GM12878 (cell line): ENCODE measurements at regions not wholly inside any gene's neighbourhood (a gene's known extent, or its start where the extent isn't known, plus 50 kb on each side); places are given as distances from the start of the nearest gene placed in this dataset.

Experiments used
- ATAC-seq: fragments of 200-7000 bp; cut with Tn5 transposase; 3 replicates; pipeline ENCODE4 v1.9.1; 2020; ENCODE audit warnings: mild to moderate bottlenecking, moderate library complexity
- BruUV-seq: library from RNA; stranded (reverse); fragments of 400-500 nt; replicated peaks from 2 replicates; lab custom pipeline; 2021; lab: Mats Ljungman, UMichigan
- CTCF ChIA-PET: fragments of 300-600 bp; sonication (Branson Sonifier 250); formaldehyde crosslinking; extraction: SDS; loops from one replicate; lab custom pipeline; 2021; ENCODE audit warnings: inconsistent platforms; lab: Yijun Ruan, JAX
- POLR2A ChIA-PET: fragments of 350-600 bp; formaldehyde crosslinking; extraction: SDS; loops from one replicate; lab custom pipeline; 2021; ENCODE audit warnings: inconsistent platforms; lab: Charles Lee
- RAD21 ChIA-PET: fragments of 300-600 bp; sonication (Branson Sonifier 250); formaldehyde crosslinking; loops from one replicate; lab custom pipeline; 2023; ENCODE audit warnings: antibody characterized with exemption; ENCODE audit not compliant: unreplicated experiment; lab: Charles Lee
- SMC1A ChIA-PET: fragments of 300-600 bp; sonication (Branson Sonifier 250); formaldehyde crosslinking; loops from one replicate; lab custom pipeline; 2023; ENCODE audit not compliant: unreplicated experiment, uncharacterized antibody; lab: Charles Lee
- DNase-seq: peaks from one replicate; pipeline ENCODE4 v3.0.0-alpha.2; 2011; ENCODE audit warnings: low read depth, low spot score
- FAIRE-seq: peaks from 3 replicates; lab custom pipeline; 2011; peaks lifted over from hg19 to GRCh38; lab: Jason Lieb, UNC
- H2AFZ ChIP-seq: 2 replicates; pipeline ENCODE4 v1.6.0; 2011; ENCODE audit warnings: low read depth, low read length, control low read depth; ENCODE audit not compliant: control insufficient read depth
- H3K27ac ChIP-seq: 2 replicates; pipeline ENCODE4 v1.5.1; 2011; ENCODE audit warnings: control low read depth; ENCODE audit not compliant: control insufficient read depth, insufficient read depth
- H3K27me3 ChIP-seq, 2 experiments: replicated peaks in 1 of 2; 2 replicates each; pipeline versions ENCODE4 v1.6.0 to v1.6.1; 2011; ENCODE audit warnings: low read length in 1 of 2; ENCODE audit not compliant: control insufficient read depth in 2 of 2, insufficient read depth in 2 of 2
- H3K36me3 ChIP-seq, 2 experiments: 2 replicates each; pipeline ENCODE4 v1.5.1; 2011; ENCODE audit warnings: low read length in 1 of 2; ENCODE audit not compliant: control insufficient read depth in 2 of 2, insufficient read depth in 2 of 2
- H3K4me1 ChIP-seq: 2 replicates; pipeline ENCODE4 v1.6.1; 2011; ENCODE audit warnings: mild to moderate bottlenecking, low read length, moderate library complexity, mixed read lengths; ENCODE audit not compliant: control insufficient read depth, insufficient read depth
- H3K4me2 ChIP-seq: 2 replicates; pipeline ENCODE4 v1.6.0; 2011; ENCODE audit warnings: control low read depth; ENCODE audit not compliant: control insufficient read depth, insufficient read depth
- H3K4me3 ChIP-seq: fragments of 200-600 bp; sonication (generic); 2 replicates; pipeline ENCODE4 v1.5.1; 2016
- H3K79me2 ChIP-seq: 2 replicates; pipeline ENCODE4 v1.6.0; 2011; ENCODE audit warnings: low read length; ENCODE audit not compliant: control insufficient read depth, insufficient read depth
- H3K9ac ChIP-seq: 2 replicates; pipeline ENCODE4 v1.8.0; 2011; ENCODE audit warnings: low read length, control low read depth, mixed read lengths; ENCODE audit not compliant: control insufficient read depth, insufficient read depth
- H3K9me3 ChIP-seq: replicated peaks from 3 replicates; pipeline ENCODE4 v1.5.1; 2011; ENCODE audit warnings: mild to moderate bottlenecking, low read length; ENCODE audit not compliant: control insufficient read depth, insufficient read depth
- H4K20me1 ChIP-seq: 2 replicates; pipeline ENCODE4 v1.6.0; 2011; ENCODE audit not compliant: control insufficient read depth, insufficient read depth
- BCL11A ChIP-seq: IDR thresholded peaks from 2 replicates; pipeline ENCODE4 v1.6.1; 2011; ENCODE audit warnings: low read depth, low read length
- CHD2 ChIP-seq: IDR thresholded peaks from 2 replicates; pipeline ENCODE4 v1.6.1; 2011; ENCODE audit warnings: low read depth, low read length, improper control_type of control experiment, borderline replicate concordance
- CREB1 ChIP-seq: IDR thresholded peaks from 2 replicates; pipeline ENCODE4 v1.6.1; 2012; ENCODE audit warnings: low read depth, mild to moderate bottlenecking, inconsistent platforms
- DPF2 ChIP-seq: fragments of 450-650 bp; IDR thresholded peaks from 2 replicates; pipeline ENCODE4 v1.6.1; 2017; ENCODE audit warnings: mild to moderate bottlenecking
- EED ChIP-seq: sonication (generic); IDR thresholded peaks from 2 replicates; pipeline ENCODE4 v1.6.1; 2016; ENCODE audit warnings: antibody characterized with exemption, low read depth
- ETV6 ChIP-seq, 2 experiments: fragments of 450-650 bp in 1 of 2; IDR thresholded peaks in 1 of 2; conservative IDR thresholded peaks in 1 of 2; 2 replicates each; pipeline ENCODE4 v1.6.1; 2014; ENCODE audit warnings: antibody characterized with exemption in 1 of 2, borderline replicate concordance in 1 of 2, low read depth in 1 of 2, mild to moderate bottlenecking in 1 of 2, moderate library complexity in 1 of 2
- FOXK2 ChIP-seq: fragments of 450-650 bp; IDR thresholded peaks from 2 replicates; pipeline ENCODE4 v1.6.1; 2017; ENCODE audit warnings: mild to moderate bottlenecking, moderate library complexity
- KAT2A ChIP-seq: conservative IDR thresholded peaks from 2 replicates; pipeline ENCODE4 v1.6.1; 2011; ENCODE audit warnings: low read depth, low read length; ENCODE audit not compliant: control insufficient read depth
- KLF5 ChIP-seq: fragments of 450-650 bp; IDR thresholded peaks from 2 replicates; pipeline ENCODE4 v1.6.1; 2014; ENCODE audit warnings: mild to moderate bottlenecking; ENCODE audit not compliant: partially characterized antibody
- NBN ChIP-seq: fragments of 450-650 bp; IDR thresholded peaks from 2 replicates; pipeline ENCODE4 v1.6.1; 2016
- NR2C2 ChIP-seq: IDR thresholded peaks from 2 replicates; pipeline ENCODE4 v1.6.1; 2011; ENCODE audit warnings: borderline replicate concordance, low read depth; ENCODE audit not compliant: control insufficient read depth, insufficient read length
- PAX5 ChIP-seq: IDR thresholded peaks from 2 replicates; pipeline ENCODE4 v1.6.1; 2011; ENCODE audit warnings: low read depth, low read length, borderline replicate concordance
- SIX5 ChIP-seq: IDR thresholded peaks from 2 replicates; pipeline ENCODE4 v1.6.1; 2011; ENCODE audit warnings: mild to moderate bottlenecking, low read depth, low read length, moderate library complexity; ENCODE audit not compliant: severe bottlenecking
- SMAD1 ChIP-seq: fragments of 450-650 bp; IDR thresholded peaks from 2 replicates; pipeline ENCODE4 v1.6.1; 2018; ENCODE audit warnings: mild to moderate bottlenecking, low read depth; ENCODE audit not compliant: partially characterized antibody
- WGBS: methylation state at CpG from one replicate; pipeline ENCODE4 v1.1.6; 2016; ENCODE audit warnings: low lambda C conversion rate; ENCODE audit not compliant: insufficient replicate concordance, insufficient coverage; ENCODE audit errors: missing lambda C conversion rate; 5-methylcytosine and 5-hydroxymethylcytosine counted together
- in situ Hi-C: fragments of 300-500 bp; cut with MboI; formaldehyde crosslinking; loops from 9 replicates; pipeline ENCODE4 v1.14.3; 2018; ENCODE audit warnings: mixed read lengths
- intact Hi-C: fragments of 100-400 bp; cut with micrococcal nuclease; formaldehyde crosslinking; loops from one replicate; pipeline ENCODE4 v1.14.2; 2022; ENCODE audit not compliant: unreplicated experiment
- TF ChIP-seq, protein P1 (sequence below): IDR thresholded peaks from 2 replicates; pipeline ENCODE4 v1.6.1; 2011; ENCODE audit warnings: mild to moderate bottlenecking, low read depth, low read length, moderate library complexity; ENCODE audit not compliant: insufficient replicate concordance
- TF ChIP-seq, protein P2 (sequence below): fragments of 150-350 bp; IDR thresholded peaks from 2 replicates; pipeline ENCODE4 v1.6.1; 2016; ENCODE audit warnings: low read depth, low read length
- TF ChIP-seq, protein P3 (sequence below): fragments of 450-650 bp; formaldehyde crosslinking; IDR thresholded peaks from 2 replicates; pipeline ENCODE4 v1.5.0; 2022; ENCODE audit warnings: mild to moderate bottlenecking, missing genetic modification characterization

DNA sequence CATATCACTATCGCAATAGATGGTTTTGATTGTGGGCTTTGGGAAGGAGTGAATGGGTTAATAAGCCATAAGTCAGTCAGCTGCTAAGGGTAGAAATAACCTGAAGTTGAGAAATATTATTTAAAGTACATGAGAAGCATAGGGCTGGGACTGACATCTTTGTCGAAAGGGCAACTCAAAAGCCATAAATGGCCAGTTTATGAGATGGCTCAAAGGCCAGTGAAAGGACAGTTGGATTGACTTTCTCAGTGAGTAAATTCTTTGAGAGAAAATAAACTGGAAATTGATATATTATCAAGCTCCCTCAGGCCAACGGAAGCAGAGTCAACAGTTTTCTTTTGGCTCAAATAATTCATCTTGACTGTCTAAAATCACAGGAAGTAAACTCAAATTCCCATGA lies 419.8 kb downstream of the NSUN3 start:
- no peaks in the 10 kb centered on the region for H3K79me2 ChIP-seq
- no peaks in the 10 kb centered on the region for H3K36me3 ChIP-seq
- H2AFZ ChIP-seq: no peak overlapping the region
- in situ Hi-C loops: no loop called here
- intact Hi-C loops: no loop called here
- CTCF ChIA-PET: no interaction called here
- H3K4me1 ChIP-seq: no peaks in the 10 kb centered on the region
- ATAC-seq: no peak
- POLR2A ChIA-PET: no interaction called here
- RAD21 ChIA-PET: no interaction called here
- H4K20me1 ChIP-seq: no peaks in the 10 kb centered on the region
- BruUV-seq: no TSS peak
- H3K27me3 ChIP-seq: no peaks in the 10 kb centered on the region
- SMC1A ChIA-PET: no interaction called here
- no peak for FAIRE-seq
- H3K9me3 ChIP-seq: no peaks in the 10 kb centered on the region
- H3K9ac ChIP-seq: no peak overlapping the region
- H3K27ac ChIP-seq: no peak overlapping the region
- no peak for DNase-seq
- no peak overlapping the region for H3K4me3 ChIP-seq
- no peak overlapping the region for H3K4me2 ChIP-seq
- 38% methylated on average over 3 of the region's 3 CpGs for WGBS
- TF ChIP-seq, protein P1, sequence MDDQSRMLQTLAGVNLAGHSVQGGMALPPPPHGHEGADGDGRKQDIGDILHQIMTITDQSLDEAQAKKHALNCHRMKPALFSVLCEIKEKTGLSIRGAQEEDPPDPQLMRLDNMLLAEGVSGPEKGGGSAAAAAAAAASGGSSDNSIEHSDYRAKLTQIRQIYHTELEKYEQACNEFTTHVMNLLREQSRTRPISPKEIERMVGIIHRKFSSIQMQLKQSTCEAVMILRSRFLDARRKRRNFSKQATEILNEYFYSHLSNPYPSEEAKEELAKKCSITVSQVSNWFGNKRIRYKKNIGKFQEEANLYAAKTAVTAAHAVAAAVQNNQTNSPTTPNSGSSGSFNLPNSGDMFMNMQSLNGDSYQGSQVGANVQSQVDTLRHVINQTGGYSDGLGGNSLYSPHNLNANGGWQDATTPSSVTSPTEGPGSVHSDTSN: no peak
- TF ChIP-seq, protein P2, sequence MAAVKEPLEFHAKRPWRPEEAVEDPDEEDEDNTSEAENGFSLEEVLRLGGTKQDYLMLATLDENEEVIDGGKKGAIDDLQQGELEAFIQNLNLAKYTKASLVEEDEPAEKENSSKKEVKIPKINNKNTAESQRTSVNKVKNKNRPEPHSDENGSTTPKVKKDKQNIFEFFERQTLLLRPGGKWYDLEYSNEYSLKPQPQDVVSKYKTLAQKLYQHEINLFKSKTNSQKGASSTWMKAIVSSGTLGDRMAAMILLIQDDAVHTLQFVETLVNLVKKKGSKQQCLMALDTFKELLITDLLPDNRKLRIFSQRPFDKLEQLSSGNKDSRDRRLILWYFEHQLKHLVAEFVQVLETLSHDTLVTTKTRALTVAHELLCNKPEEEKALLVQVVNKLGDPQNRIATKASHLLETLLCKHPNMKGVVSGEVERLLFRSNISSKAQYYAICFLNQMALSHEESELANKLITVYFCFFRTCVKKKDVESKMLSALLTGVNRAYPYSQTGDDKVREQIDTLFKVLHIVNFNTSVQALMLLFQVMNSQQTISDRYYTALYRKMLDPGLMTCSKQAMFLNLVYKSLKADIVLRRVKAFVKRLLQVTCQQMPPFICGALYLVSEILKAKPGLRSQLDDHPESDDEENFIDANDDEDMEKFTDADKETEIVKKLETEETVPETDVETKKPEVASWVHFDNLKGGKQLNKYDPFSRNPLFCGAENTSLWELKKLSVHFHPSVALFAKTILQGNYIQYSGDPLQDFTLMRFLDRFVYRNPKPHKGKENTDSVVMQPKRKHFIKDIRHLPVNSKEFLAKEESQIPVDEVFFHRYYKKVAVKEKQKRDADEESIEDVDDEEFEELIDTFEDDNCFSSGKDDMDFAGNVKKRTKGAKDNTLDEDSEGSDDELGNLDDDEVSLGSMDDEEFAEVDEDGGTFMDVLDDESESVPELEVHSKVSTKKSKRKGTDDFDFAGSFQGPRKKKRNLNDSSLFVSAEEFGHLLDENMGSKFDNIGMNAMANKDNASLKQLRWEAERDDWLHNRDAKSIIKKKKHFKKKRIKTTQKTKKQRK: no peak
- no peak for TF ChIP-seq CHD2
- no peak for TF ChIP-seq KAT2A
- no peak for TF ChIP-seq SMAD1
- no peak for TF ChIP-seq ETV6 (conservative IDR thresholded peaks at IDR 0.05 in 1 of 2, IDR thresholded peaks at IDR 0.05 in 1 of 2; ENCODE audit: borderline replicate concordance in 1 of 2, low read depth in 1 of 2)
- TF ChIP-seq, protein P3, sequence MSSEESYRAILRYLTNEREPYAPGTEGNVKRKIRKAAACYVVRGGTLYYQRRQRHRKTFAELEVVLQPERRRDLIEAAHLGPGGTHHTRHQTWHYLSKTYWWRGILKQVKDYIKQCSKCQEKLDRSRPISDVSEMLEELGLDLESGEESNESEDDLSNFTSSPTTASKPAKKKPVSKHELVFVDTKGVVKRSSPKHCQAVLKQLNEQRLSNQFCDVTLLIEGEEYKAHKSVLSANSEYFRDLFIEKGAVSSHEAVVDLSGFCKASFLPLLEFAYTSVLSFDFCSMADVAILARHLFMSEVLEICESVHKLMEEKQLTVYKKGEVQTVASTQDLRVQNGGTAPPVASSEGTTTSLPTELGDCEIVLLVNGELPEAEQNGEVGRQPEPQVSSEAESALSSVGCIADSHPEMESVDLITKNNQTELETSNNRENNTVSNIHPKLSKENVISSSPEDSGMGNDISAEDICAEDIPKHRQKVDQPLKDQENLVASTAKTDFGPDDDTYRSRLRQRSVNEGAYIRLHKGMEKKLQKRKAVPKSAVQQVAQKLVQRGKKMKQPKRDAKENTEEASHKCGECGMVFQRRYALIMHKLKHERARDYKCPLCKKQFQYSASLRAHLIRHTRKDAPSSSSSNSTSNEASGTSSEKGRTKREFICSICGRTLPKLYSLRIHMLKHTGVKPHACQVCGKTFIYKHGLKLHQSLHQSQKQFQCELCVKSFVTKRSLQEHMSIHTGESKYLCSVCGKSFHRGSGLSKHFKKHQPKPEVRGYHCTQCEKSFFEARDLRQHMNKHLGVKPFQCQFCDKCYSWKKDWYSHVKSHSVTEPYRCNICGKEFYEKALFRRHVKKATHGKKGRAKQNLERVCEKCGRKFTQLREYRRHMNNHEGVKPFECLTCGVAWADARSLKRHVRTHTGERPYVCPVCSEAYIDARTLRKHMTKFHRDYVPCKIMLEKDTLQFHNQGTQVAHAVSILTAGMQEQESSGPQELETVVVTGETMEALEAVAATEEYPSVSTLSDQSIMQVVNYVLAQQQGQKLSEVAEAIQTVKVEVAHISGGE (CRISPR knock-in tag): no peak
- no peak for TF ChIP-seq DPF2
- no peak for TF ChIP-seq EED
- no peak for TF ChIP-seq PAX5
- TF ChIP-seq BCL11A: no peak
- no peak for TF ChIP-seq NBN
- no peak for TF ChIP-seq CREB1
- no peak for TF ChIP-seq SIX5
- TF ChIP-seq FOXK2: no peak
- no peak for TF ChIP-seq NR2C2
- no peak for TF ChIP-seq KLF5
